HFFc6 (cell line): ENCODE measurements at regions not wholly inside any gene's neighbourhood (a gene's known extent, or its start where the extent isn't known, plus 50 kb on each side); places are given as distances from the start of the nearest gene placed in this dataset.
A peak's percentile ranks its signal among the peaks of the same experiment; 100 is the strongest.

Experiments
- DNase-seq: peaks from one replicate; pipeline ENCODE4 v3.0.0-alpha.2; 2018
- H3K27ac Mint-ChIP-seq: 2 replicates; pipeline ENCODE4 v1.8.0; 2020; ENCODE audit warnings: mild to moderate bottlenecking, mixed read lengths
- H3K27me3 Mint-ChIP-seq: 2 replicates; pipeline ENCODE4 v1.8.0; 2021; ENCODE audit warnings: mild to moderate bottlenecking, moderate library complexity, mixed read lengths; ENCODE audit not compliant: insufficient read depth
- H3K36me3 Mint-ChIP-seq: 2 replicates; pipeline ENCODE4 v1.8.0; 2021; ENCODE audit warnings: low read depth, mixed read lengths
- H3K4me1 Mint-ChIP-seq: 2 replicates; pipeline ENCODE4 v1.8.0; 2020; ENCODE audit warnings: low read depth, mixed read lengths
- H3K4me3 Mint-ChIP-seq: 2 replicates; pipeline ENCODE4 v1.8.0; 2020; ENCODE audit warnings: mild to moderate bottlenecking, moderate library complexity, mixed read lengths
- H3K9me3 Mint-ChIP-seq: 2 replicates; pipeline ENCODE4 v1.8.0; 2020; ENCODE audit warnings: mild to moderate bottlenecking, mixed read lengths
- CTCF ChIP-seq: fragments of 200-600 bp; sonication (generic); IDR thresholded peaks from 2 replicates; pipeline ENCODE4 v1.5.0; 2021; ENCODE audit warnings: antibody characterized with exemption, mild to moderate bottlenecking

- Mint-ChIP-seq H3K4me3 (no peak overlapping the region), H3K9me3 (no peaks in the 10 kb centered on the region), H3K27me3 (peaks cover 35% of the 10 kb centered on the region), H3K27ac (no peak overlapping the region), H3K36me3 (no peaks in the 10 kb centered on the region), H3K4me1 (no peaks in the 10 kb centered on the region)
- no peak for TF ChIP-seq CTCF
- peak; percentile 63 for DNase-seq
Measured at GRCh38 chr20:62536871-62537401, 61.1 kb upstream of the GATA5 start.

- Mint-ChIP-seq H3K36me3 (no peaks in the 10 kb centered on the region), H3K27ac (no peak overlapping the region), H3K27me3 (peaks cover 33% of the 10 kb centered on the region), H3K4me1 (no peaks in the 10 kb centered on the region), H3K9me3 (no peaks in the 10 kb centered on the region), H3K4me3 (no peak overlapping the region)
- peak; percentile 21; the same call in 1 of the 2 replicates for TF ChIP-seq CTCF
- DNase-seq: no peak
Measured at GRCh38 chr20:62537649-62538292, 62.0 kb upstream of the GATA5 start.

- peaks cover 3% of the 10 kb centered on the region; the same call in 1 of the 2 replicates for H3K36me3 Mint-ChIP-seq
- H3K9me3 Mint-ChIP-seq: peaks cover 3% of the 10 kb centered on the region
- H3K4me1 Mint-ChIP-seq: no peaks in the 10 kb centered on the region
- no peak overlapping the region for H3K27ac Mint-ChIP-seq
- no peak for TF ChIP-seq CTCF
- peaks cover 28% of the 10 kb centered on the region for H3K27me3 Mint-ChIP-seq
- H3K4me3 Mint-ChIP-seq: no peak overlapping the region
- no peak for DNase-seq
Measured at GRCh38 chr20:62539198-62540045, 63.6 kb upstream of the GATA5 start.

- peaks cover 6% of the 10 kb centered on the region; the same call in 1 of the 2 replicates for H3K36me3 Mint-ChIP-seq
- H3K4me1 Mint-ChIP-seq: no peaks in the 10 kb centered on the region
- no peak; the same call in 1 of the 2 replicates for TF ChIP-seq CTCF
- H3K4me3 Mint-ChIP-seq: no peak overlapping the region
- H3K9me3 Mint-ChIP-seq: peaks cover 7% of the 10 kb centered on the region
- H3K27ac Mint-ChIP-seq: no peak overlapping the region
- H3K27me3 Mint-ChIP-seq: peaks cover 27% of the 10 kb centered on the region
- no peak for DNase-seq
Measured at GRCh38 chr20:62540504-62540903, 64.7 kb upstream of the GATA5 start.

- peaks cover 31% of the 10 kb centered on the region for H3K27me3 Mint-ChIP-seq
- no peak overlapping the region for H3K27ac Mint-ChIP-seq
- no peaks in the 10 kb centered on the region for H3K4me1 Mint-ChIP-seq
- peaks cover 7% of the 10 kb centered on the region for H3K9me3 Mint-ChIP-seq
- no peak for DNase-seq
- H3K4me3 Mint-ChIP-seq: no peak overlapping the region
- peaks cover 6% of the 10 kb centered on the region; the same call in 1 of the 2 replicates for H3K36me3 Mint-ChIP-seq
- TF ChIP-seq CTCF: no peak
Measured at GRCh38 chr20:62542862-62543261, 67.1 kb upstream of the GATA5 start.
